H9 (cell line): ENCODE measurements at regions not wholly inside any gene's neighbourhood (a gene's known extent, or its start where the extent isn't known, plus 50 kb on each side); places are given as distances from the start of the nearest gene placed in this dataset.

ENCODE experiments used
- DNase-seq: peaks from one replicate; pipeline ENCODE4 v3.0.0-alpha.2; 2017
- H2AFZ ChIP-seq: one replicate; pipeline ENCODE4 v1.6.1; 2013; ENCODE audit warnings: mild to moderate bottlenecking, low read length, control low read depth, moderate library complexity
- H2AK5ac ChIP-seq: 2 replicates; pipeline ENCODE4 v1.6.1; 2013; ENCODE audit warnings: low read length, control low read depth, mixed read lengths; ENCODE audit not compliant: insufficient read length
- H2BK120ac ChIP-seq: one replicate; pipeline ENCODE4 v1.6.1; 2013; ENCODE audit warnings: low read depth, mild to moderate bottlenecking, low read length, control low read depth, inconsistent platforms; ENCODE audit not compliant: poor library complexity, severe bottlenecking
- H2BK12ac ChIP-seq: 2 replicates; pipeline ENCODE4 v1.6.1; 2013; ENCODE audit warnings: low read length, control low read depth, mixed read lengths, low read depth; ENCODE audit not compliant: insufficient read length
- H2BK15ac ChIP-seq: 2 replicates; pipeline ENCODE4 v1.6.1; 2013; ENCODE audit warnings: low read depth, low read length, control low read depth
- H2BK20ac ChIP-seq: one replicate; pipeline ENCODE4 v1.6.1; 2013; ENCODE audit warnings: low read depth, mild to moderate bottlenecking, low read length, control low read depth, inconsistent platforms; ENCODE audit not compliant: poor library complexity, severe bottlenecking
- H2BK5ac ChIP-seq: 2 replicates; pipeline ENCODE4 v1.6.1; 2013; ENCODE audit warnings: low read length, control low read depth, mixed read lengths; ENCODE audit not compliant: insufficient read length
- H3K14ac ChIP-seq: 2 replicates; pipeline ENCODE4 v1.6.1; 2013; ENCODE audit warnings: low read length, control low read depth; ENCODE audit not compliant: insufficient read depth
- H3K18ac ChIP-seq: 2 replicates; pipeline ENCODE4 v1.6.1; 2013; ENCODE audit warnings: low read depth, mild to moderate bottlenecking, mixed read lengths, low read length, control low read depth; ENCODE audit not compliant: insufficient read length
- H3K23ac ChIP-seq: 2 replicates; pipeline ENCODE4 v1.6.1; 2013; ENCODE audit warnings: low read length, control low read depth, mixed read lengths, low read depth; ENCODE audit not compliant: insufficient read length
- H3K23me2 ChIP-seq: 2 replicates; pipeline ENCODE4 v1.6.1; 2013; ENCODE audit warnings: low read depth, mild to moderate bottlenecking, mixed read lengths, low read length, control low read depth; ENCODE audit not compliant: insufficient read length, poor library complexity, severe bottlenecking
- H3K27ac ChIP-seq: 2 replicates; pipeline ENCODE4 v1.5.1; 2013; ENCODE audit warnings: low read length, control low read depth, mixed read lengths, low read depth; ENCODE audit not compliant: insufficient read length
- H3K27me3 ChIP-seq: 2 replicates; pipeline ENCODE4 v1.6.1; 2013; ENCODE audit warnings: low read length, control low read depth, inconsistent platforms; ENCODE audit not compliant: insufficient read depth
- H3K4ac ChIP-seq: 2 replicates; pipeline ENCODE4 v1.6.1; 2013; ENCODE audit warnings: low read depth, mild to moderate bottlenecking, control low read depth, inconsistent platforms, low read length, moderate library complexity
- H3K4me1 ChIP-seq: 2 replicates; pipeline ENCODE4 v1.6.1; 2013; ENCODE audit warnings: low read length, control low read depth, inconsistent platforms; ENCODE audit not compliant: insufficient read depth
- H3K4me2 ChIP-seq: 2 replicates; pipeline ENCODE4 v1.6.1; 2013; ENCODE audit warnings: low read length, control low read depth, mixed read lengths; ENCODE audit not compliant: insufficient read length, insufficient read depth
- H3K56ac ChIP-seq: 2 replicates; pipeline ENCODE4 v1.6.1; 2013; ENCODE audit warnings: low read depth, mild to moderate bottlenecking, mixed read lengths, low read length, control low read depth; ENCODE audit not compliant: insufficient read length
- H3K79me1 ChIP-seq: 2 replicates; pipeline ENCODE4 v1.6.1; 2013; ENCODE audit warnings: low read depth, mild to moderate bottlenecking, moderate library complexity, low read length, control low read depth, inconsistent platforms; ENCODE audit not compliant: insufficient read depth, poor library complexity, severe bottlenecking
- H3K79me2 ChIP-seq: 2 replicates; pipeline ENCODE4 v1.6.1; 2013; ENCODE audit warnings: low read length, control low read depth, inconsistent platforms; ENCODE audit not compliant: insufficient read depth
- H3K9ac ChIP-seq: 2 replicates; pipeline ENCODE4 v1.6.1; 2013; ENCODE audit warnings: low read length, control low read depth, mixed read lengths; ENCODE audit not compliant: insufficient read length; ENCODE audit errors: extremely low read depth
- H3K9me3 ChIP-seq: one replicate; pipeline ENCODE4 v1.6.1; 2013; ENCODE audit warnings: low read depth, low read length, inconsistent platforms; ENCODE audit not compliant: control insufficient read depth
- H3T11ph ChIP-seq: one replicate; pipeline ENCODE4 v1.6.1; 2013; ENCODE audit warnings: mild to moderate bottlenecking, low read length, control low read depth, inconsistent platforms
- H4K20me1 ChIP-seq: one replicate; pipeline ENCODE4 v1.6.1; 2013; ENCODE audit not compliant: control insufficient read depth, insufficient read length, insufficient read depth
- H4K5ac ChIP-seq: 2 replicates; pipeline ENCODE4 v1.6.1; 2013; ENCODE audit warnings: low read depth, mild to moderate bottlenecking, mixed read lengths, low read length, control low read depth; ENCODE audit not compliant: insufficient read length
- H4K8ac ChIP-seq: replicated peaks from 2 replicates; pipeline ENCODE4 v1.6.1; 2013; ENCODE audit warnings: low read length, control low read depth, mixed read lengths, low read depth; ENCODE audit not compliant: insufficient read length
- H4K91ac ChIP-seq: 2 replicates; pipeline ENCODE4 v1.6.1; 2013; ENCODE audit warnings: low read depth, mild to moderate bottlenecking, moderate library complexity, mixed read lengths, low read length, control low read depth; ENCODE audit not compliant: insufficient read length
- H3K27ac Mint-ChIP-seq, 3 experiments: 2 replicates in 2 of 3; 3 replicates in 1 of 3; pipeline ENCODE4 v1.8.0; 2020 to 2021; ENCODE audit warnings: mixed read lengths in 3 of 3, mild to moderate bottlenecking in 1 of 3, moderate library complexity in 1 of 3
- H3K27me3 Mint-ChIP-seq: 2 replicates; pipeline ENCODE4 v1.8.0; 2021; ENCODE audit warnings: low read depth, mild to moderate bottlenecking, moderate library complexity, mixed read lengths
- H3K36me3 Mint-ChIP-seq, 3 experiments: 2 replicates in 2 of 3; 3 replicates in 1 of 3; pipeline ENCODE4 v1.8.0; 2020 to 2021; ENCODE audit warnings: low read depth in 3 of 3, mixed read lengths in 3 of 3; ENCODE audit not compliant: insufficient read depth in 1 of 3
- H3K4me1 Mint-ChIP-seq, 2 experiments: 2 replicates each; pipeline ENCODE4 v1.8.0; 2020; ENCODE audit warnings: mixed read lengths in 2 of 2
- H3K4me3 Mint-ChIP-seq, 2 experiments: 2 replicates in 1 of 2; 3 replicates in 1 of 2; pipeline ENCODE4 v1.8.0; 2020 to 2021; ENCODE audit warnings: mild to moderate bottlenecking in 2 of 2, mixed read lengths in 2 of 2, moderate library complexity in 1 of 2
- H3K9me3 Mint-ChIP-seq, 2 experiments: 2 replicates in 1 of 2; 3 replicates in 1 of 2; pipeline ENCODE4 v1.8.0; 2020; ENCODE audit warnings: mild to moderate bottlenecking in 2 of 2, mixed read lengths in 2 of 2, moderate library complexity in 1 of 2
- WGBS: extraction: QIAGEN DNeasy Blood & Tissue Kit; methylation state at CpG from one replicate; pipeline ENCODE4 v1.1.7; 2013; ENCODE audit warnings: missing lambda C conversion rate, low lambda C conversion rate, mixed read lengths; ENCODE audit not compliant: insufficient read length; ENCODE audit errors: extremely low coverage; 5-methylcytosine and 5-hydroxymethylcytosine counted together
- TF ChIP-seq, protein P1 (sequence below): fragments of 200-600 bp; sonication (generic); conservative IDR thresholded peaks from 3 replicates; pipeline ENCODE4 v1.8.0; 2021; ENCODE audit warnings: antibody characterized with exemption, mild to moderate bottlenecking

DNA sequence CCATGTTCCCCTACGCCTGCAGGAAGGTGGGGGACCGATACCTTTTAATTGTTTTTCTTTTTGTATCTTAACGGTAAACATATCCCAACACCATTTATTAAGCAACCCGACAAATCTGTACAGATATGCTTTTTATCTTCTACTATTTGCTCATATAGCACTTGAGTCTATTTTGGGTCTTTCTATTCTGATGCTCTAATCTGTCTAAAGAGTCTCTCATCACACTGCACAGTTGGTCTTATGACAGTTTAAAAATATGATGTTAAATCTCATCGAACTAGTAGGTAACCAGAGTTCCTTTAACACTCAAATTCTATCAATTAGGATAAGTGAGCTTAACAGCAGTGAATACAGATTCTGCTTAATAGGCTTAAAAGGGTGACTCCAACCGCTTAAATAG, 111.6 kb downstream of the SOCS6 start:
- H2AFZ ChIP-seq: no peak overlapping the region
- WGBS: no CpG with 5 or more reads among the region's 6 CpGs

More for the DNA sequence above, 111.6 kb downstream of the SOCS6 start:
- no peak for DNase-seq
- H2BK12ac ChIP-seq: no peak overlapping the region
- H3K9me3 ChIP-seq: no peaks in the 10 kb centered on the region
- no peaks in the 10 kb centered on the region for H3K23me2 ChIP-seq
- no peaks in the 10 kb centered on the region for H4K20me1 ChIP-seq
- H2AK5ac ChIP-seq: no peak overlapping the region
- H4K91ac ChIP-seq: no peak overlapping the region
- no peaks in the 10 kb centered on the region for H3K79me2 ChIP-seq
- H4K5ac ChIP-seq: no peak overlapping the region
- no peak overlapping the region for H3K4ac ChIP-seq
- TF ChIP-seq, protein P1, sequence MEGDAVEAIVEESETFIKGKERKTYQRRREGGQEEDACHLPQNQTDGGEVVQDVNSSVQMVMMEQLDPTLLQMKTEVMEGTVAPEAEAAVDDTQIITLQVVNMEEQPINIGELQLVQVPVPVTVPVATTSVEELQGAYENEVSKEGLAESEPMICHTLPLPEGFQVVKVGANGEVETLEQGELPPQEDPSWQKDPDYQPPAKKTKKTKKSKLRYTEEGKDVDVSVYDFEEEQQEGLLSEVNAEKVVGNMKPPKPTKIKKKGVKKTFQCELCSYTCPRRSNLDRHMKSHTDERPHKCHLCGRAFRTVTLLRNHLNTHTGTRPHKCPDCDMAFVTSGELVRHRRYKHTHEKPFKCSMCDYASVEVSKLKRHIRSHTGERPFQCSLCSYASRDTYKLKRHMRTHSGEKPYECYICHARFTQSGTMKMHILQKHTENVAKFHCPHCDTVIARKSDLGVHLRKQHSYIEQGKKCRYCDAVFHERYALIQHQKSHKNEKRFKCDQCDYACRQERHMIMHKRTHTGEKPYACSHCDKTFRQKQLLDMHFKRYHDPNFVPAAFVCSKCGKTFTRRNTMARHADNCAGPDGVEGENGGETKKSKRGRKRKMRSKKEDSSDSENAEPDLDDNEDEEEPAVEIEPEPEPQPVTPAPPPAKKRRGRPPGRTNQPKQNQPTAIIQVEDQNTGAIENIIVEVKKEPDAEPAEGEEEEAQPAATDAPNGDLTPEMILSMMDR: no peak
- no peak overlapping the region for H3K23ac ChIP-seq
- no peak overlapping the region for H3K9ac ChIP-seq
- no peak overlapping the region for H3K14ac ChIP-seq
- no peaks in the 10 kb centered on the region for H3K4me1 ChIP-seq
- no peak overlapping the region for H2BK20ac ChIP-seq
- H4K8ac ChIP-seq: no peak overlapping the region
- no peak overlapping the region for H2BK120ac ChIP-seq
- H2BK15ac ChIP-seq: no peak overlapping the region
- no peak overlapping the region for H3K27ac Mint-ChIP-seq
- H3K9me3 Mint-ChIP-seq: 0 out of 5 replicates have a peak, but pooled peaks cover 0 to 3% of the 10 kb centered on the region in 2 experiments
- H3K79me1 ChIP-seq: no peaks in the 10 kb centered on the region
- H3K56ac ChIP-seq: no peak overlapping the region
- 0 out of 7 replicates have a peak, but pooled peaks cover 0 to 4% (median 0%) of the 10 kb centered on the region in 3 experiments for H3K36me3 Mint-ChIP-seq
- H2BK5ac ChIP-seq: no peak overlapping the region
- no peaks in the 10 kb centered on the region for H3K27me3 ChIP-seq
- H3K27me3 Mint-ChIP-seq: no peaks in the 10 kb centered on the region; the same call in 1 of the 2 replicates
- H3K4me3 Mint-ChIP-seq: no peak overlapping the region
- no peak overlapping the region for H3K18ac ChIP-seq
- H3K27ac ChIP-seq: no peak overlapping the region
- no peak overlapping the region for H3K4me2 ChIP-seq
- no peaks in the 10 kb centered on the region for H3K4me1 Mint-ChIP-seq
- H3T11ph ChIP-seq: no peak overlapping the region
